ENCODE measurements at regions not wholly inside any gene's neighbourhood (a gene's known extent, or its start where the extent isn't known, plus 50 kb on each side); places are given as distances from the start of the nearest gene placed in this dataset.
A peak's percentile ranks its signal among the peaks of the same experiment; 100 is the strongest.
"Not testable (repeated sequence)": the region's sequence is repeated elsewhere in the genome, so short reads cannot be mapped to it uniquely, and the experiment has no call there.

GRCh38 chr11:82533628-82534327 lies 199.9 kb downstream of the FAM181B start:
- no peak for DNase-seq

DNA sequence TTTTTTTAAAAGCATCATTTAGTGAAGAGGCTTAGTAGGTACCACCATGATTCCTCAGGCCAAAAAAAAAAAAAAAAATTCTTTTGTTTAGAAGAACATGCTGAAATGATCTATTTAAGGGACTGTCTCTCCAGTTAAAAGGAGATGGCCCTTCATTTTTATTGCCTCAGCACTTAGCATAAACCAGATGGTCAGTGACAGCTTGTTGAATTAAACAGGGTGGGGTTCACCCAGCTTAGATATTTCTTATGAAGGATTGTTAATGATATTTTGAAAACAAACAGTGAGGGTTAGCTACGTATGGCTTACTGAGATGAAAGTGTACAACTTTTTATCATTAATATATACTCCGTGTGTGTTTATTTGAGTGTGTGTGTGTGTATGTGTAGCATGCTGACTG lies 203.7 kb downstream of the FAM181B start:
- no peak for DNase-seq

DNA sequence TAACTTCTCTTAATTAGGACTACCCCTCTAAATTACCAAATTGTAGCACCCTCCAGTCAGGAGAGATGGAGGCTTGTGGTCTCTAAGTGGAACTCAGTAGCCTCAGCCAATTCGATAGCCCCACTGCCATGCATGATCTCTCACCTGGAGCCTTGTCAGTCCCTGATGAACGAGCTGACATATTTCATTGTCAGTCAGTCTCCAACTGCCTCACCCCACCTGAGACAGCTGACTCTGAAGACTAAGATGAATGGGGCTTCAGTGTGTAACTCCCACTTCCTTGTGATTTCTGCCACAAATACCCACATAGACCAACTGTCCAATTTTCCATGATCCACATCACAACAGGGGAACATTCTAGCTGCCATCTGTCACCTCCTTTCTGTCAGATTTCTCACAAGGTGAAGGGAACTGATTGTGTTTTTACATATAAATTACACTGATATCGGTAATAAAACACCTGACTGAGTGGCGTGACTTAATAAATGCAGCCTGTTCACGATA lies 206.5 kb downstream of the FAM181B start:
- DNase-seq, result no peak

GRCh38 chr11:82523141-82523540 lies 210.5 kb downstream of the FAM181B start:
- peak; percentile 39 for DNase-seq

DNA sequence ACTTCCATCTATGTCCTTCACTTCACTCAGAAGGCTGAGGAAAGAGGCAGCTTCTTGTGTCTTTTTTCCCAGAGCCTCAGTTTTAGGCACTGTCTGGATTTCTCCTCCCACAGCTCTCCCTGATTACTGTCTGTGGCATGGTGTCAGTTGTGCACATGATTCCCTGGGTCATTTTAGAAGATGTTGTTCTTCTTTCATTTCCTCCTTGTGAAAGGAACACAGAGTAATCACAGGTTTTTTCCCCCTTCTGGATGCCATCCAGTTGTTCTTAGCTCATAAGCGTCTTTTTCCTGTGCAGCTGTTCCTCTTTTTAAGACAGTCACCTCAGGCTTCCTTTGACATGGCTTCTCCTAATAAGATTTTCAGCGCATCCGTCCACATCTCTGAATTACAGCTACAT lies 212.2 kb downstream of the FAM181B start:
- peak; percentile 92 for DNase-seq

DNA sequence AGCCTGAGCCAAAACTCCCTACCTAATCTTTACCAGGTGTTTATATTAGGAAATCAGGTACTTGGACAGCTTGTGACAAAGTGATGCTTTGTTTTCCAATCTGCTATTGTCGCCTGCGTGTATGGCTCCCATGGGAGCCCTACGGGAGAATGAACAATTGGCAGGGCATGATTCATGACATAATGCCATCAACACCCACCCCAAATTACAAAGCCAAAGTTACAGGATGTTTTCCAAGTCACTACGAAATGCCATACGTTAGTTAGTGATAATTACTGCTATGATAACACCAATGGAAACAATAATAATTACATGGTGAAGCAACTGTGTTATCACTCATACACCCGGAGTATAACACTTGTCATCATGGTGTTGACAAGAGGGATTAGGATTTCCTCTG lies 226.4 kb downstream of the FAM181B start:
- no peak for DNase-seq

DNA sequence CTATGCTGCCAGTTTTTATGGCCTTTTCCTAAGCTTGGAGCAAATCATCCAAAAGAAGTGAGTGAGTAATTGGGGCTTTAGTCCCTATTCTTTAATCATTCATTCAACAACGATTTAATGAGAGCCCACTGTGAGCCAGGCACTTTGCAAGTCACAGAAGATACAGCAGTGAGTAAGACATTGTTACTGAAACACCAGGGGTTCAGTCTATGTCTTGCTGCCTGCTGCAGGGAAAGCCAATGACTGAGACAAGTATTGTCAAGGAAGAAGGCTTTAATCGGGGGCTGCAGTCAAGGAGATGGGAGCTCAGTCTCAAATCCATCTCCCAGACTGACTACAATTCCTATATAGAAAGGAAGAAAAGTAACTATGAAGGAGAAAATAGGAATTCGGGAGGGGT lies 228.3 kb downstream of the FAM181B start:
- DNase-seq, result no peak

- DNase-seq, result not testable (repeated sequence)
Observed at GRCh38 chr11:82501174-82501573, 232.5 kb downstream of the FAM181B start.

DNA sequence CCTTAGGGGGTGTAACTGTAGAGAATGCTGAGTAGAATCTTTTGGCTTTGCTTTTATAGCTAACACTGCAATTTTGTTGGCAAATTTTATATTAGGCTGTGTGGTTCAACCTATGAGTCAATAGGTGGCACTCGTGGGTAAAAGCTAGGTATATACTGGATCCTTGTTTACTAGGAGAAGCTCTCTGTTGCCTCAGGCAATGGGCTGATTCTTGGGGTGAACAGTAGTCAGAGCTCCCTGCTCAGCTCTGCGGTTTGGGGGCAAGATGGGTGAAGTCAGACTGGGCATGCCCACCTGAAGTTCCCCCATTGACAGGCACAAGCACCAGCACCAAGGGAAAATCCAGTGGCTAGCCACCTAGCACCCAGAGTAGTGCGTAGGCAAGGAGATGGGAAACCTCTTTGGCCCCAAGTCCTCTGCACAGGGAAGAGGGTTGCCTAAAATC lies 238.7 kb downstream of the FAM181B start:
- peak; percentile 18 for DNase-seq

DNA sequence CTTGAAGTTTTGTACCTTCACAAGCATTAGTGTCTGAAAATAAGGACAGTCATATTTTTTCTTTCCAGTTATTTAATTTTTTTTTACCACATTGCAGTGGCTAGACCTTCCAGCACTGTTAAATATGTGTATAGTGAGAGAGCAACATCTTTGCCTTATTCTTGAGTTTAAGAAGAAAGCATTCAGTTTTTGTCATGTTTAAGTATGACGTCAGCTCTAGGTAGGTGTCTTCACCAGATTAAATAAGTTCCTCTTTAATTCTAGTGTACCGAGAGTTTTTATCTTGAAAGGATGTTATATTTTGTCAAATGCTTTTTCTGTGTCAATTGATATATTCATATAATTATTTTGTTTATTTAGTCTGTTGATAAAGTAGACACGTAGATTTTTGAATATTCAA lies 258.8 kb downstream of the FAM181B start:
- DNase-seq, result no peak

DNA sequence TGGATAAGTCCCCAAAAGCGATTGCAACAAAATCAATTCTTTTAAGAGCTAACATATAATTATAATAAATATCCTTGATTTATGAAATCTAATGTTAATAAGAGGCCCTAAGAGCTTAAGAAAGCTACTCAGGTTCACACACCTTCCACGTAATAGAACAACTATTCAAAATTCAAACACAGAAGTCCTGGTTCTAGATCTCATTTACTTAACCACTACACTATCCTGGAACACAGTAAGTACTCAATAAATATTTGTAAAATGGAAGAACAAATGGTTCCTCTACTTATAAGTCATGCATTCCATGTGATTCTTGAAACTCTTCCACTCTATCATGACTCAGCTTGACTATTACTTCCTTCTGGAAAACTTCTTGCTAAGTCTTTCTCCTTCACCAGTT lies 268.2 kb downstream of the FAM181B start:
- DNase-seq, result no peak

- DNase-seq, result no peak
Observed at GRCh38 chr11:82462608-82463242, 270.9 kb downstream of the FAM181B start.

- no peak for DNase-seq
Observed at GRCh38 chr11:82458761-82459160, 274.9 kb downstream of the FAM181B start.

DNA sequence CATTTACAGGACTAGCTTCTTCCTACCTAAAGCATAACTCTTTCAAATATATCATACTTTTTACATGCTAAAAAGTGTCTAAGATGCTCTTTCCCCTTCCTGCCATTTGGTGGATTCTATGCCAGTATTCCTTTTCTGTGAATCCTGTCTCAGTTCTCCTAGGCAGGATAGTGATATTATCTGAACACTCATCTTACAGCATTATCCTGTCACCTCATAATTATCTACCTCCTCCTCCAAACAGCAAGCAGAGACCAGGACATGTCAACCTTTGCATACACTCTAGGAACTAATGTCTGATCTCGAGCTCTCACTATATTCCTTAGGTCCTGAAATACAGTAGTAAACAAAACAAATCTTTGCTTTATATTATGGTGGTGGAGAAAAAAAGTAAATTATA lies 275.5 kb downstream of the FAM181B start:
- DNase-seq, result no peak

DNA sequence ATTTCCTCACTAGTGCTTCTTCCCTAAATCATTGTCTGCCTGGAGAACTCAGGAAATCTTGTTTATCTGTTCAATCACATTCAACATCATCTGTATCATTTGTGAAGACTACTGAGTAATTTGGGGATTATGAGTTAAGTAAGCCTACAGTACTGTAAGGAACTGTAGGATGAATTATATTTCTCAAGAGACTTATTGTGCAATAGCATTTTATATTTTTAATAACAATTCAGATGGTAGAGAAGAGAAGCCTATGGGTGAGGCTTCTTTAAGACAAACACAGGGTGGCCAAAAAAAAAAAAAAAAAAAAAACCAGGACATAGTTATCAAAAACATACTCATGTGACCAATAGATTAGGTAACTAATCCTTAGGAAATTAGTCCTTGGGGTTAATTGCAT lies 282.7 kb downstream of the FAM181B start:
- no peak for DNase-seq

- no peak for DNase-seq
Observed at GRCh38 chr11:82406611-82407010, 327.1 kb downstream of the FAM181B start.

GRCh38 chr11:82405421-82405820 lies 328.2 kb downstream of the FAM181B start:
- DNase-seq, result no peak

- DNase-seq, result no peak
Observed at GRCh38 chr11:82404981-82405380, 328.7 kb downstream of the FAM181B start.

GRCh38 chr11:82403640-82404305 lies 329.9 kb downstream of the FAM181B start:
- no peak for DNase-seq

GRCh38 chr11:82398300-82398815 lies 335.3 kb downstream of the FAM181B start:
- DNase-seq, result peak; percentile 0

DNA sequence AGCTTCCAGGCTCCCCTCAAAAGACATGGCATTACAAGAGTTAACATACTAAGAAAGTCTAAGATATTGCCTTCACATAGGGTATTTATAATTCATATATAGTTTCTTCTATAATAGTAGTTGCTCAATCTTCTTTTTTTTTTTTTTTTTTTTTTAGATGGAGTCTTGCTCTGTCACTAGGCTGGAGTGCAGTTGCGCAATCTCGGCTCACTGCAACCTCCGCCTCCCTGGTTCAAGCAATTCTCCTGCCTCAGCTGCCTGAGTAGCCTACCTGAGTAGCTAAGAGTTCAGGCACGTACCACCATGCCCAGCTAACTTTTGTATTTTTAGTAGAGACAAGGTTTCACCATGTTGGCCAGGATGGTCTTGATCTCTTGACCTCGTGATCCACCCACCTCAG lies 337.0 kb downstream of the FAM181B start:
- not testable (repeated sequence) for DNase-seq

DNA sequence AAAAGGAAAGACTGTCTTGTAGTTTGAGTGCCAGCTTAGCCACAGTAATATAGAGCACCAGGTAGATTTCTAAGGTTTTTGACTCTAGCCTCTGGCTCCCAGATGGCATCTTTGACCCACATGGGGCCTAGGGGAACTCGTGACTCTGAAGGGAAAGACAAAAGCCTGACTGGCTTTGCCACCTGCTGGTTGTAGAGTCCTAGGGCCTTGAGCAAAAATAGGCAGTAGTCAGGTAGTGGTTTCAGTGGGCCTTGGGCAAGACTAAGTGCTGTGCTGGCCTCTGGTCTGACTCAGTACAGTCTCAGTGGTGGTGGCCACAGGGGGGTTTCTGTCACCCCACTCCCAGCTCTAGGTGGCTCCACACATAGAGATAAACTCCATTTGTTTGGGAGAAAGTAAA lies 349.4 kb downstream of the FAM181B start:
- no peak for DNase-seq

- DNase-seq, result no peak
Observed at GRCh38 chr11:82373781-82374542, 359.7 kb downstream of the FAM181B start.

Data from inflammatory macrophage treated with lipopolysaccharide for 4 hours (primary cell).